AG04450 (cell line): ENCODE measurements at regions not wholly inside any gene's neighbourhood (a gene's known extent, or its start where the extent isn't known, plus 50 kb on each side); places are given as distances from the start of the nearest gene placed in this dataset.

Experiments used
- CTCF ChIA-PET: fragments of 300-600, 350-600 bp; formaldehyde crosslinking; extraction: SDS; loops from one replicate; lab custom pipeline; 2022; ENCODE audit warnings: antibody characterized with exemption, inconsistent platforms; lab: Charles Lee
- POLR2A ChIA-PET: fragments of 350-600 bp; formaldehyde crosslinking; extraction: SDS; loops from one replicate; lab custom pipeline; 2021; ENCODE audit warnings: antibody characterized with exemption, inconsistent platforms; lab: Yijun Ruan, JAX
- DNase-seq: peaks from one replicate; pipeline ENCODE4 v3.0.0-alpha.2; 2011; ENCODE audit warnings: low read depth, low spot score
- H3K27ac ChIP-seq: one replicate; pipeline ENCODE4 v1.5.1; 2012; ENCODE audit warnings: low read depth, low read length, control low read depth
- H3K27me3 ChIP-seq: one replicate; pipeline ENCODE4 v1.6.0; 2012; ENCODE audit warnings: low read length; ENCODE audit not compliant: control insufficient read depth, insufficient read depth
- H3K4me3 ChIP-seq: 2 replicates; pipeline ENCODE4 v1.5.1; 2011; ENCODE audit warnings: mild to moderate bottlenecking, low read depth, low read length, control low read depth
- H3K9me3 ChIP-seq: 2 replicates; pipeline ENCODE4 v1.5.1; 2012; ENCODE audit warnings: low read length; ENCODE audit not compliant: control insufficient read depth, insufficient read depth
- CTCF ChIP-seq: IDR thresholded peaks from 2 replicates; pipeline ENCODE4 v1.5.1; 2011; ENCODE audit warnings: low read depth, low read length, control low read depth, inconsistent platforms

GRCh38 chr2:81734981-81735380 is 1430.4 kb upstream of the LRRTM1 start:
- no peak for TF ChIP-seq CTCF
- CTCF ChIA-PET, result interaction anchor here (0.7 kb wide), 1 partner anchor 278 kb away, joined by 3 read pairs; no protein-coding TSS in a partner anchor
- POLR2A ChIA-PET, result no interaction called here

GRCh38 chr2:81714817-81715216 is 1410.3 kb upstream of the LRRTM1 start:
- ChIA-PET CTCF (no interaction called here), POLR2A (no interaction called here)
- H3K27me3 ChIP-seq, result no peaks in the 10 kb centered on the region
- no peak overlapping the region for H3K27ac ChIP-seq
- no peak overlapping the region for H3K4me3 ChIP-seq
- no peaks in the 10 kb centered on the region for H3K9me3 ChIP-seq
- no peak for TF ChIP-seq CTCF
- DNase-seq, result no peak

More at GRCh38 chr2:81734981-81735380, 1430.4 kb upstream of the LRRTM1 start:
- Histone ChIP-seq H3K27me3 (no peaks in the 10 kb centered on the region), H3K4me3 (no peak overlapping the region), H3K9me3 (no peaks in the 10 kb centered on the region), H3K27ac (no peak overlapping the region)
- DNase-seq, result peak; percentile 20

GRCh38 chr2:81706856-81707255 is 1402.3 kb upstream of the LRRTM1 start:
- no peaks in the 10 kb centered on the region for H3K27me3 ChIP-seq
- no peak for DNase-seq
- no peak overlapping the region for H3K4me3 ChIP-seq
- TF ChIP-seq CTCF, result no peak
- ChIA-PET CTCF (no interaction called here), POLR2A (no interaction called here)
- no peak overlapping the region for H3K27ac ChIP-seq
- H3K9me3 ChIP-seq, result no peaks in the 10 kb centered on the region

- Histone ChIP-seq H3K27ac (no peak overlapping the region), H3K9me3 (no peaks in the 10 kb centered on the region), H3K27me3 (no peaks in the 10 kb centered on the region), H3K4me3 (no peak overlapping the region)
- no peak for TF ChIP-seq CTCF
- CTCF ChIA-PET, result no interaction called here
- DNase-seq, result no peak
- POLR2A ChIA-PET, result no interaction called here
Measured at GRCh38 chr2:81703831-81704230, 1399.3 kb upstream of the LRRTM1 start.

- ChIA-PET CTCF (no interaction called here), POLR2A (no interaction called here)
- Histone ChIP-seq H3K27ac (no peak overlapping the region), H3K4me3 (no peak overlapping the region), H3K9me3 (no peaks in the 10 kb centered on the region), H3K27me3 (no peaks in the 10 kb centered on the region)
- TF ChIP-seq CTCF, result no peak
- no peak for DNase-seq
Measured at GRCh38 chr2:81692566-81692965, 1388.0 kb upstream of the LRRTM1 start.
